SK-MEL-5 (cell line): ENCODE measurements at regions not wholly inside any gene's neighbourhood (a gene's known extent, or its start where the extent isn't known, plus 50 kb on each side); places are given as distances from the start of the nearest gene placed in this dataset.

Experiments
- DNase-seq: peaks from one replicate; pipeline ENCODE4 v3.0.0-alpha.2; 2016; ENCODE audit warnings: low read depth, low spot score
- in situ Hi-C: cut with HindIII; loops from 2 replicates; pipeline ENCODE4 v1.10.0; 2016; ENCODE audit warnings: low sequenced_read_pairs, high pct_unique_total_duplicates, low pct_unique_long_range_greater_than_20kb

- no peak for DNase-seq
- in situ Hi-C loops: no loop called here
Measured at GRCh38 chr18:41731884-41732283, 223.2 kb upstream of the PIK3C3 start.

DNA sequence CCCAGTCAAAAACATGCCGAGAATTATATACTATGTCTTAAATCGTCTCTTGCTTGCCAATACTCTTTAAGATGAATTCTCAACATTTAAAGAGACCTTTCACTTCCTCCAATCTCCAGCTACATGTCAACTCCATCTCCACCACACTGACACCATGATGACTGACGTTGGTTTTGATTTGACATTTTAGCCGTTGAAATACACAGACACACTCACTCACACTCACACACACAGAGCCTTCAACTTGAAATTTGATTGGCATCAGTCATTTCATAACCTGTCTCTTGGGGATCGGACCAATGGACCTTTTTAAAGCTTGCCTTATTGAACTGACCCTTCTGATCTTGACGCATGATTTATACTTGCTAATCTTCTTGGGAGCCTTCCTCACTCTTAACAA is 230.8 kb upstream of the PIK3C3 start:
- in situ Hi-C loops: no loop called here

DNA sequence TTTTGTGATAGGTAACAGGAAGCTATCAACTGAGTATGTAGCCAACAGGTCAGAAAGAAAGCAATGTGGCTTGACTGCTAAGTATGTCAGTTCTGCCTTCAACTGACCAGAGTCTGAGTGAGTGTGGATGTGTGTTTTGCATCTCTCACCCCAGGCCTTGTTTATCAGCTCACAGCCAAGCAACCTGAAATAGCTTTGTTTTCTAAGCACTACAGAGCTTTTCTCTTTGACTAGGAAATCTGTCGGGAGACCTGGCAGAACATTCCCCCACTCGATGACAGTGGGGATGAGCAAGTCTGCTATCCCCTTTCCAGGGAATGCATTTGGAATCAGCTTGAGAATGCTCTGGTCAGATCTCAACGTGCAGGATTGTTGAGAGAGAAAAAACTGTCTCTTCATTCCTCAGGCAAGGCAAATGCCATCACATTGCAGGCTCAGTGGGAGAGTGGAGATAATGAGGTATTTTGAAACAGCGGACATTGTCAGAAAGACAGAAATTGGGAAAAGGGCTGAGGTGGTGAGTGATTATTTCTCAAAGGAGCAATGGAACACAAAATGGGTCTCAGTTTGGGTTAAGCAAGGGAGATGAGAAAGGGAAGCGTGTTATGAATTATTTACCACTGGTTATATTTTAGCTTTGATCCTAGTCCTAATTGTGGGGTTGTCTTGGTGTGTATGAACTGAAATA is 233.8 kb upstream of the PIK3C3 start:
- no peak for DNase-seq
- in situ Hi-C loops: no loop called here

More for the DNA sequence above, 230.8 kb upstream of the PIK3C3 start:
- DNase-seq: no peak

DNA sequence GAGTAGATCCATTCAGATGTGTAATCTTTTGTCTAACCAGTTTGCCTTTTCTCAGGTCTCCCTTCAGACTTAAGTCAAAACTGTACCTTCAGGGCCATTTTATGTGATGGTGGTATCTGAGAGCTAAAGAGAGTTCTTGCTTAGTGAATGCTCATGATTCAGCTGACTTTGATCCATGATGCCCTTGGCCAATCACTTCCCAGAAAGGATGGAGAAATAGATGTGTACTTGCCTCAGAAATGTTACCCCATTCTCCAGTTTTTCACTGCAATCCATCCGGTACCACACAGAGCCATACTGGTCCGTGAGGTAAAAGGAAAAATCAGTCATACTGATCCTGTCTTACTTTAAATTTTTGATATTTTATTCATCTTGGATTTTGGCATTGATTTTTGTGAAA is 234.8 kb upstream of the PIK3C3 start:
- in situ Hi-C loops: no loop called here
- DNase-seq: no peak

DNA sequence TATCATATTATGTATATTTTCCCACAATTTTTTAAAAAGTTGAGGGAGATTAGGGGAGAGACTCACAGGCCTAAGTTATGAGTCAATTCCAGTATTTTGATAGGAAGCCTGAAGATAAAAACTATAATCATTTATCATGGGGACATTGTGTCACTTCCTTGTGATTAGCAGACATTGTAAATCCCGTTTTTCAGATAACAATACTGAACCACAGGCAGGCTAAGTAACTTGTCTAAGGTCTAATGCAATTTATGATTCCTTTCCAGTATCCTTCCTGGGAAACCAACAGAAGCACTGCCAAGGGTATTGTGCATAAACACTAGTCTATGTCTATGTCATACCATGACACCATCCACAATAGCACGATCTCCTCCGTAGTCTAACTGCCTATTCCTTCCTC is 235.2 kb upstream of the PIK3C3 start:
- in situ Hi-C loops: no loop called here
- no peak for DNase-seq

GRCh38 chr18:41714872-41715271 is 240.2 kb upstream of the PIK3C3 start:
- in situ Hi-C loops: no loop called here
- DNase-seq: no peak

GRCh38 chr18:41713969-41714825 is 240.8 kb upstream of the PIK3C3 start:
- DNase-seq: no peak
- in situ Hi-C loops: no loop called here

DNA sequence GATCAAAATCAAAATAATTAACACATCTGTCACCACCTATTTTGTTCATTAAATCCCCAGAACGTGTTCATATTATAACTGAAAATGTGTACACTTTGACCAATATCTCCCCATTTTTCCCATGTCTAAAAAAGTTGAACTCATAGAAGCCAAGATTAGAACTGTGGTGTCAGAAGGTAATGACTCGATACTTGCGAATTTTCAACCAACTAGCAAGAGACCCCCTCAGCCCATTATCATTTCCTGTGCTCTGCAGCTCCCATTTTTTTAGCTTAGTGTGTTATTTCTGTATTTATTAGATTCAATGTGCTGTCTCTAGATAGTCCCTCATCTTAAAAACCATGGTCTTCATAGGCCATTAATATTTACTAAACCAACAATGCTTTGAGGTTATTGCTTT is 248.7 kb upstream of the PIK3C3 start:
- no peak for DNase-seq
- in situ Hi-C loops: no loop called here

GRCh38 chr18:41703744-41704530 is 251.1 kb upstream of the PIK3C3 start:
- no peak for DNase-seq

DNA sequence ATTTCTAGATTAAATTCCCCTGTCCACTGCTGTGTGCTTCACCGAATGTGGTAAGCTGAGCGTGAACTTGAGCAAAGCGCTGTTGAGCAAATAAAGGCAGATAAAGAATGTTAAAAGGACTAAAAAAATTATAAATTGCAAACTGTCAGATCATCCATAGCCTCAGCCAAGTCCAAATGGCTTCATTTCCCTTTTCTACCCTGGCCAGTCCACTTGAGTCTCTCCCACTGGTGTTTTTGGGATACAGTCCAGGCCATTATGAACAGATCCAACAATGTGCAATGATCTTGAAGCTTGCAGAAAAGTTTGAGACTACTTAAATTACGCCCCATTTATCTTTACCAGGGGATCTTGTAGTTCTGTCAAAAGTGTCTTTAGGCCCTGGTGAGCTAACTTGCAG is 254.6 kb upstream of the PIK3C3 start:
- DNase-seq: no peak
- in situ Hi-C loops: no loop called here

More at GRCh38 chr18:41703744-41704530, 251.1 kb upstream of the PIK3C3 start:
- in situ Hi-C loops: no loop called here

DNA sequence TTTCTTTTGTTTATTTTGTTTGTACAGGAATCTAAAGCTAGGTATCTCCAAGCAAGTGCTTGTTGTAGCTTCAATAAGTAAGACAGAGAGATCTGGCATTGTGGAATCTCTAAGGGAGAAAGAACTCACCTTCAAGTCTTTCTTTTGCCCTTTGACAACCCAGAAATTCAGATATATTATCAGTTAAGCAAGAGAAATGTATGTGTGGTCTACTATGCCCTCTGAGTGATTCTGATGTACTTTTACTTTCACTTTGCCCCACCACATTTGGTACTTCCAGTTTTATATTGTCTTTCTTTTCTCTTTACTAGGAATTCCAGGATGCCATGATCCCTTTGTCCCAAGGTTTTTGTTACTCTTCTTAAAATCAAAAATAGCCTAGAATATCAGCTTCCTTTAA is 259.6 kb upstream of the PIK3C3 start:
- in situ Hi-C loops: no loop called here
- DNase-seq: no peak

DNA sequence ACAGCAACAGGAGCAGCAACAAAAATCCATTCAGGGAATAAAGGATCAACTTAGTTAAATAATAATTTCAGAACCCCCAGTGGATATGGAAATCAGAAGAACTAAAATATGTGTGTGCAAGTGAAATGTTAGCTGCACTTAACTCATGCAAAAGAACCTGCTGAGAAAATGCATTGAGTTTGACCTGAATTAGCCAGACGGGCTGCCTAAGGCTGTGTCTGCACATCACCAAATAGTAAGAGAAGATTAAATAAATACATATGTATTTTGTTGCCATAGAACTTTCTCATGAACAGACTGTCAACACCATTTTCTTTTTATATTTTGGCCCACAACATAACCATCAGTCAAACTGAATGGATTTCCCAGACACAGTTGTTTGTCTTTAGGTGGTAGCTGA is 262.0 kb upstream of the PIK3C3 start:
- no peak for DNase-seq
- in situ Hi-C loops: no loop called here

- in situ Hi-C loops: no loop called here
- no peak for DNase-seq
Measured at GRCh38 chr18:41690332-41691127, 264.5 kb upstream of the PIK3C3 start.

DNA sequence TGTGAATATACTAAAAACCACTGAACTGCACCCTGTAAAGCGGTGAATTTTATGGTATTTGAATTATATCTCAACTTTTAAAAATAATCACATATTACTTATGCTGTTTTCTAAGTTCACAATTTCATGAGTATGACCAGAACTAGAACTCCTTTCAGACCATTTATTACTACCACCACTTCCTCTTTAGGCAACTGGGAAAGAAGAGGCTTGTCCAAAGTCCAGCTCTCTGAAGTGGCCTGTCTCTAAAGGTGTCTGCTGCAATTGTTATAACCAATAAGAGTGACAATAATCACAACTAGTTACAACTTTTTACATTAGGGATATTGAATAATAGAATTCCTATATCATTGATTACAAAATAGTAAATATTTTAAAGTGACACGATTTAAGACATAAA is 267.9 kb upstream of the PIK3C3 start:
- no peak for DNase-seq
- in situ Hi-C loops: no loop called here

- in situ Hi-C loops: no loop called here
- DNase-seq: no peak
Measured at GRCh38 chr18:41681138-41681880, 273.7 kb upstream of the PIK3C3 start.

- no peak for DNase-seq
- in situ Hi-C loops: no loop called here
Measured at GRCh38 chr18:41674506-41674905, 280.5 kb upstream of the PIK3C3 start.

- no peak for DNase-seq
- in situ Hi-C loops: no loop called here
Measured at GRCh38 chr18:41666231-41666630, 288.8 kb upstream of the PIK3C3 start.
